ENCODE measurements at regions not wholly inside any gene's neighbourhood (a gene's known extent, or its start where the extent isn't known, plus 50 kb on each side); places are given as distances from the start of the nearest gene placed in this dataset.
"Not testable (repeated sequence)": the region's sequence is repeated elsewhere in the genome, so short reads cannot be mapped to it uniquely, and the experiment has no call there.

DNA sequence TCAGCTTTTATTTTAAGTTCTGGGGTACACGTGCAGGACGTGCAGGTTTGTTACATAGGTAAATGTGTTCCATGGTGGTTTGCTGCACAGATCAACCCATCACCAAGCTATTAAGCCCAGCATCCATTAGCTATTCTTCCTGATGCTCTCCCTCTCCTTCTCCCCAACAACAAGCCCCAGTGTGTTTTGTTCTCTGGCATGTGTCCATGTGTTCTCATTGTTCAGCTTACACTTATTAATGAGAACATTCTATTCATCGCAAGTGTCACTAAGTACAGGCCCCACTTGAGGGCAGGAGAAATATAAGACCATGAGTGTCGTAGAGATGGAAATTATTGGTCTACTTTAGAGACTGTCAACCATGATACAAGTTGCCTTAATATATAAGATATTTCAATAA lies 615.1 kb downstream of the CDH8 start:
- DNase-seq, result peak; percentile 2

DNA sequence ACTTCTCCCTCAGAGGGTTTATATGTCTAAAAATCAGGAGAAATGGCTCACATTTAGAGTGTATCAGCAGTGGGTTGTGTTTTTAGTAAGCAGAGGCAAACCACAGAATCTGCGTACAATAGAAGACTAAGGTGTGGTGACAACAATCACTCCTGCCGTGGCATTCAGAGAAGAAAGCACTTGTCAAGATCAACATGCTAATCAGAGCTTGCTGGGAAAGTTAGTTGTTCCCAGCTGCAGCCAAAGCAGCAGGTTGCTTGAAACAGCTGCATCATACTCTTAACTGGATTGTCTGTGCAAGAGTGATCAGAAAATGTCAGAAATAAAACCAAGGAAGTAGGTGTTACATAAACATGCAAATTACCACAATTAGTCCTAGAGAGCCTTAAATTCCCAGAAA lies 616.4 kb downstream of the CDH8 start:
- DNase-seq, result peak; percentile 19

DNA sequence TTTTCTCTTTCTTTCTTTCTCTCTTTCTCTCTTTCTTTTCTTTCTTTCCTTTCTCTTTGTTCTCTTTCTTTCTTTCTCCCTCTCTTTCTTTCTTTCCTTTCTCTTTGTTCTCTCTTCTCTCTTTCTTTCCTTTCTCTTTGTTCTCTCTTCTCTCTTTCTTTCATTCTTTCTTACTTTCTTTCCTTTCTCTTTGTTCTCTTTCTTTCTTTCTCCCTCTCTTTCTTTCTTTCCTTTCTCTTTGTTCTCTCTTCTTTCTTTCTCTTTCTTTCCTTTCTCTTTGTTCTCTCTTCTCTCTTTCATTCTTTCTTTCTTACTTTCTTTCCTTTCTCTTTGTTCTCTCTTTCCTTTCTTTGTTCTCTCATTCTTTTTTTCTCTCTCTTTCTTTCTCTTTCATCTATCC lies 617.4 kb downstream of the CDH8 start:
- not testable (repeated sequence) for DNase-seq

GRCh38 chr16:61415126-61415525 lies 621.1 kb downstream of the CDH8 start:
- DNase-seq, result no peak

DNA sequence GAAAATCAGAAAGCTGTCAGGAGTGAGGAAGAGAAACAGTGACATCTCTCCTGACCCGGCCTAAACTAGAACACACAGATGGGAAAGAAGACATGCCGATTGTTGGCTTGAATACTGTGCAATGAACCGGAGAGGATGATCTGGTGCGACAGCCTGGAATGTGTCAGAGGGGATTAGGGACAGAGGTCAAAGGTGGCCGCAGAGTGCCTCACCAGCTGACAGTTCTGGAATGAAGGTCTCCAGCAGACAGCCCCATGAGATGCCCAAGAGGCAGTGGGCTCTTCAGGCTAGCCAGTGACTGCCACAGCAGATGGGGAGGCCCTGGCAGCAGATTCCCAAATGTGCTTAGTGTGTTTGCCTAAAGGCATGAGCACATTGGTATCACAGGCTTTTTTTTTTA lies 623.2 kb downstream of the CDH8 start:
- no peak for DNase-seq

- no peak for DNase-seq
Observed at GRCh38 chr16:61412562-61412961, 623.7 kb downstream of the CDH8 start.

- DNase-seq, result no peak
Observed at GRCh38 chr16:61409604-61410003, 626.6 kb downstream of the CDH8 start.

DNA sequence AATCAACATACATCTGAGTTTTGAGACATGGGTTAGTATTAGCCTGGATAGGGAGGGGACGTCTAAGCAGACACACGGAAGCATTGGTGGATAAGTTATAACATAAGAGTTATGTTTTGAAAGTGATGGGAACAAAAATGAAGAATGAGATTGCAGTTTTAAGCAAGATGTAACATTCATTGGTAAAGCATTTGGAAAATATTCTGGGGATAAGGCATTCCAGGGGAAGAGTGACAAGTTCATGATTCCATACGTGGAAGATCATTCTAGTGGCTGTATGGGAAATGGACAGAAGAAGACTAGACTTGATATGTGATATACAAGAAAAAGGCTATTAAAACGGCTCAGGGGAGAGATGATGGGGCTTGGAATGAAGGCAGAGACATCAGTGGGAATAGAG lies 632.9 kb downstream of the CDH8 start:
- no peak for DNase-seq

DNA sequence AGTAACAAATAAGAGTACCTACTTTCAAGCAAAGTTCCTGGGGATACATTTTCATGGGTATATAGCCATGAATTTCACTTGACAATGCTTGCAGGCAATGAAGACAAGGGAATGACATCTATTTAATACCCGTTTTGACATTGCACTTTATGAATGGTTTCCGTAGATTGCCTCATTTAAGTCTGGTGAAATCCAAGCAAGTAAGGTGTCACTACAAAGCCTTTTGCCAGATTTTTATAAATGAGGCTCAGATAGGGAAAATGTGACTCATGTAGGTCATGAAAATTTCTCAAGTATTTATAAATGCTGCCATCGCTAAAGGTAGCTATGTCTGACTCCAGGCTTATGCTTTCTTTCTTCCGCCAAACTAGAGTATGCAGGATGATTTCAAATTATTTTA lies 644.3 kb downstream of the CDH8 start:
- no peak for DNase-seq

DNA sequence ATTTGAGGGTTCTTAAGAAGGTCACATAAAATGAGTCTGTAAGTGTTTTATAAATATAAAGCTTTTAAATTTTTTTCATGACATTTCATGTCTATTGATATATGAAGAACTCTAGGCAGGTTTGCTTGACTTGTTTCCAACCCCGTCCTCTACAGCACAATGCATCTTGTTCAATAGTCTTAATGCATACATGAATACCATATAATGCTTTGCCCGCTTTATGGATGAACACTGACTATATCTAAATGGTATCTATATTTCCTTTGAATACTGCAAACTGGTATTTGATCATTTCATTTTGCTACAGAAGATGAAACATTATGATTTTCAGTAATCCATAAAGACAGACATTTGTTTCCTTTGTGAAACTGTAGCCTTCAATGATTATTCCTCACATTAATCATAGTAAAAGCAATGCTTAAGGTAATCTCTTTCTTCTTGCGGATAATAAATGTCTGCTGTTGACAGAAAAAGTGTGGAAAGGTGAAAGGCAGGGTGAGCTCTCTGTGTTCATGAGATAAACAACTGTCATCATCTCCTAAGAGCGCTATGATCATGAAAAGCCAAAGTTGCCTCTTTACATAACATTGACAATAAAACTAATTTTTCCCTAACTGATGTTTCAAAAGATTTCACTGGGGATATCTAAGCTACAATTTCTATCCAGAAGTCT lies 645.1 kb downstream of the CDH8 start:
- DNase-seq, result no peak

DNA sequence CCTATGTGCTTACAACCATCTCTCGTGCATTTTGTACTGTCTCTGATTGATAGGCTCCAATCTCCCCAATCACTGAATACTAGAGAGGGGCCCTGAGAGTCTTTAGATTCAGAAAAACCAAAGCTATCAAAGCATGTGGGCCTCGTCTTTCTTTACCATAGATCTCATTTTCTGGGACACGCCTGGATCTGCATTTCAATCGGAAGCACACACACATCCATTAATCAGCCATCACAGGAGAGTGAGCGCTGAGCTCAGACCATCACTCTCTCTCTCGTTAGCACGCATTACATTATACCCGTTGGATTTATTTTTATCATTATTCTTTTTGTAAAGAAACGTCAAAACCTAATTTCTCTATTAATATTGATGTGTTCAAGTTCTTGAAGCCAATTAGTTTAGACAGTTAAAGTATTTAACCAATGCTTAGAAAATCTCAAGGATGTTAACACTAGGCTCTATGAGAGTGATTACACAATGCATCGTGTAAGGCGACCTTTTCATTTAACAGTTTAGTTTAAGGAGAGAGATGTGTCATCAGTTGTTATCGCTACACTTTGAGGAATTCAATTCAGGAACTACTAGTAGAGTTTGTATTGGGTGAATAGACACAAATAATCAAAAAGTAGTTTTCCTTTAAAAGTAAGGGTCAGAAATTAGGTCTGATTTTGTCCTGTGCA lies 650.7 kb downstream of the CDH8 start:
- no peak for DNase-seq

GRCh38 chr16:61382435-61382834 lies 653.8 kb downstream of the CDH8 start:
- DNase-seq, result no peak

DNA sequence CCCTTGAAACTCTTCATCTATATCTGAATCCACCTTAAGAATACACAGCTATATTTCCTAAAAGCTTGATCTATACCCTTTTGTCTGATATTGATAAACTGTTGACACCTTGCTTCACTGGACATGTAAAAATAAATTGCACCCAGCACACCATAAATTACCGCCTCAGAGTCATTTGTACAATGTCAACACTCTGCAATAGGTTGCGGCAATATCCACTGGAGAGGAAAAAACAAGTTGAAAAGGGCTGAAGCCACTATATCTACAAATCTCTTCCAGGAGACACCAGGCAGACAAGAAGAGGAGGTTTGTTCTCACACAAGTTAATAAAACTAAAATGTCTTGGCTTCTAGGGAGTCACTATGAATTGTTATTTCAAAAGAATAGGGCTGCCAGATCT lies 656.9 kb downstream of the CDH8 start:
- no peak for DNase-seq

DNA sequence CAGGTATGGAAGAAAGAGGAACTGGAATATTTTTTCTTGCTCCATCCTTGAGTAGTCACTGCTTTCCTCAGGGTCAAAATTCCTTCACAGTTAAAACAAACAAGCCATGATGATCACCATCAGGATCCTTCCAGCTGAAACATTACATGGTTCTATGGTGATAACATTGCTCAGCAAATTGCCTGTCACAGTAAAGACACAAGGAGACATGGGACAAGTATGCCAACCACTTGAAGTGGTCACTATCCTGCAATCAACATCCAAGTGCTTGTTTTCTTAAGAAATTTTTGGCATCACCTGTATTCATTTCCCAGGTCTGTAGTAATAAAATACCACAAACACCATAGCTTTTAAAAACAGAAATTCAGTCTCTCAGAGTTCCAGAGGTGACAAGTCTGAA lies 662.2 kb downstream of the CDH8 start:
- no peak for DNase-seq

DNA sequence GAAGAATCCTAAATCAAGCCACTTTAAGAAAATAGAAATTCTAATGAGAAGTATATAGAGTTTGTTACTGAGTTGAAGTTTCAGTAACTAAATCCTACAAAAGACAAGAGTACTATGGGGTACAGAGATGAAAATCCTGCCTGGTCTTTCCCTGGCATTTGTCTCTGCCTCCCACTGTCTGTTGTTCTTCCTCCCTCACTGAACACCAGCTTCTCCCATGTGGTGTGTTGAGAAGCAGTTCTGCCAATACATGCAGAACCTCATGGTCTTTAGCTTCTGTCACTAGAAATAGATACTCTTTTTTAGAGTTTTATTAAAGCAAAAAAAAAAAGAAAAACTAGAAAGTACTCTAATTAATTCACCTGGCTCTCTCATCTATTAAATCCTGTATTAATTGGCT lies 664.4 kb downstream of the CDH8 start:
- no peak for DNase-seq

- no peak for DNase-seq
Observed at GRCh38 chr16:61371388-61371787, 664.9 kb downstream of the CDH8 start.

DNA sequence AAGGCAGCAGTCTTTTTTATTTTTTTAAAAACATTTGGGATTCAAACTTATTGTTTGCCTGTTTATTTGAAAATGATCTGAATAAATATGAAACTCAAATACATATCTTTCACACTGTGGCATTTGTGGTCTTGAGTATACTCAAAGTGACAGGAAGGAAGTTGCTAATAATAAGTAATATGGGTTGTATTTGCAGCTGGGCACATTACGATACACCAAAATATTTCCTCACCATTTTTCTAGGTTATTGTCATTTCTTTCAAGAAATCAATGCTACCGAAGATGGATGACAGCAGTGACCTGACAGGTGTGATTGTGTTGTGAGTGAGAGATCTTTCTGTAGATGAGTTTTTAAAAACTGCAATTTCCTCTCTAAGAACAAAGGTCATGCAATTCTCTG lies 665.7 kb downstream of the CDH8 start:
- DNase-seq, result no peak

DNA sequence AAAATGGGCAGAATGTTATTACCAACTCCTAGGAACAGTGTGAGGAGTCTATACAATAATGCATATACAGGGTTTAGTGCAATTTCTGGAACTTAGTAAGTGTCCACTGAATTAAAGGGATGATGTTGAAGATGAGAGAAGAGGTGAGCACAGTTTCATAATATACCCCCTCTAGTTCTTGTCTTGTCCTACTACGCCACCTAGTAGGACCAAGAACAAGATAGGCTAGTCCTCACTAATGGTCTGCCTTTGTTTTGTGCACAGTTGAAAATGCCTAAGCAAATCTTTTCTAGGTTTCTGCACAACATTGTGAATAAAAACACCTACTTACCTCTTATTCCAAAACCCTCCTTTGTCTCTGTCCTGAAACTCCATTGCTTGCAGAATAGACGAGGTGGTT lies 670.2 kb downstream of the CDH8 start:
- DNase-seq, result no peak

GRCh38 chr16:61364990-61365389 lies 671.2 kb downstream of the CDH8 start:
- DNase-seq, result no peak

- peak; percentile 34 for DNase-seq
Observed at GRCh38 chr16:61362585-61362984, 673.7 kb downstream of the CDH8 start.

- no peak for DNase-seq
Observed at GRCh38 chr16:61344791-61345190, 691.4 kb downstream of the CDH8 start.

DNA sequence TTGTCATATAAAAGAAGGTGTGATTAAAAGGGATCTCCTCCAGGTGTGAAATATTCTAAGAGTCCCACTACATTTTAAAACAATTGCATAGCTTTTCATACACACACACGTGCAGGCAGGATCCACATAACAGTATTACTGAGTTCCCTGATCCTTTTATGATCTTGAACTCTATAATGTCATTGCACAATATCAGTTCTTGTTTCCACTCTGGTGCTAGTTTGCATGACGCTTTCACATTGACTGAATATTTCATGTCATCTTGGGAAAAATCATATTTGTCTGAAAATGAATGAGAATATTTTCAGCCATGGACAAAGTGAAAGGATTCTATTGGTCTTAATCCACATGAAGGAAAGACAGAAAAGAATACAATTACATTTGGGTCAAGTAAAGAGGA lies 703.8 kb downstream of the CDH8 start:
- DNase-seq, result no peak

DNA sequence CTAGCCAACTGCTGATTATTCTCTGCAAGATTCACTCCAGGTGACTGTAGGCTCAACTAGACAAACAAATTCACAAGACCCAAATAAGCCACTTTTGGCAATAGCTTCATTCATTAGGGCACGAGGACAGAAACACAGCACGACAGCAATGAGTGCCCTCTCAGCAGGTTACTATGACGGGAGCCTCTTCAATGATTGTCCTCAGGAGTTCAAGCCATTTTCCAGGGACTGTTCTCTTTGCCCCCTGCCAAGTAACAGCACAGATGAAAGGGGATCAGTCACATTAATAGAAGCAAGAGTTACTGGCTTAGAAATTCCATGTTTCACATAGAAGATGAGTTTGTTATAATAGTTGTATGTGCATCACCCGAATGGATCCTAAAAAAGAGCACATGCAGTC lies 712.2 kb downstream of the CDH8 start:
- peak; percentile 83 for DNase-seq

- no peak for DNase-seq
Observed at GRCh38 chr16:61323456-61323855, 712.8 kb downstream of the CDH8 start.

DNA sequence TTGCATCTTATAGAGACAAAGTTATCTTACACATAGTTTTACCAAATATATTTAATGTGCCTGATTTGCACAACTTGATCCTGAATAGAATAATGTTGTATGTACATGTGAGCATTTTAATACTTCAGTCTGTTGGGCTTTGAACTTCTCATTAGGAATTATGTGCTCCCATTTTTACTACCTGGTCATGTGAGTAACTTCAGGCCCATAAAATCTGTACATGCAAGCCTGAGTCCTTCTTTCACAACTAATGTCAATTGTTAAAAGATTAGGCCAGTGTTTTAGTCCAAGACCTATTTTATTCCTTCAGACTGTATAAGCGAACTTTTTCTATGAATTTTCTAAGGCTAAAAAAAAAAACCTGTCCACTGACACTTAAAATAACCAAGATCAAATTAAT lies 715.4 kb downstream of the CDH8 start:
- DNase-seq, result no peak

All from COR-L47 (cell line).